GM20000 (cell line): ENCODE measurements at regions not wholly inside any gene's neighbourhood (a gene's known extent, or its start where the extent isn't known, plus 50 kb on each side); places are given as distances from the start of the nearest gene placed in this dataset.

Experiments used
- DNase-seq: peaks from one replicate; pipeline ENCODE4 v3.0.0; 2012; ENCODE audit warnings: low spot score
- CTCF ChIP-seq: IDR thresholded peaks from 2 replicates; pipeline ENCODE4 v1.5.1; 2012; ENCODE audit warnings: mild to moderate bottlenecking, control low read depth; ENCODE audit errors: extremely low read depth, missing control alignments

GRCh38 chr5:2892466-2893000 is 141.1 kb upstream of the IRX2 start:
- DNase-seq, result no peak
- TF ChIP-seq CTCF, result no peak

- no peak for DNase-seq
- TF ChIP-seq CTCF, result no peak
These were observed 140.3 kb upstream of the IRX2 start for GRCh38 chr5:2891781-2892180.

- TF ChIP-seq CTCF, result no peak
- DNase-seq, result no peak
These were observed 138.5 kb upstream of the IRX2 start for GRCh38 chr5:2890011-2890410.

- TF ChIP-seq CTCF, result no peak
- no peak for DNase-seq
These were observed 137.1 kb upstream of the IRX2 start for GRCh38 chr5:2888520-2889060.

- no peak for TF ChIP-seq CTCF
- DNase-seq, result no peak
These were observed 136.2 kb upstream of the IRX2 start for GRCh38 chr5:2887481-2888348.

GRCh38 chr5:2886531-2886930 is 135.1 kb upstream of the IRX2 start:
- DNase-seq, result no peak
- no peak for TF ChIP-seq CTCF

- TF ChIP-seq CTCF, result no peak
- DNase-seq, result no peak
These were observed 132.3 kb upstream of the IRX2 start for GRCh38 chr5:2883771-2884170.
